ENCODE measurements at regions not wholly inside any gene's neighbourhood (a gene's known extent, or its start where the extent isn't known, plus 50 kb on each side); places are given as distances from the start of the nearest gene placed in this dataset.

DNA sequence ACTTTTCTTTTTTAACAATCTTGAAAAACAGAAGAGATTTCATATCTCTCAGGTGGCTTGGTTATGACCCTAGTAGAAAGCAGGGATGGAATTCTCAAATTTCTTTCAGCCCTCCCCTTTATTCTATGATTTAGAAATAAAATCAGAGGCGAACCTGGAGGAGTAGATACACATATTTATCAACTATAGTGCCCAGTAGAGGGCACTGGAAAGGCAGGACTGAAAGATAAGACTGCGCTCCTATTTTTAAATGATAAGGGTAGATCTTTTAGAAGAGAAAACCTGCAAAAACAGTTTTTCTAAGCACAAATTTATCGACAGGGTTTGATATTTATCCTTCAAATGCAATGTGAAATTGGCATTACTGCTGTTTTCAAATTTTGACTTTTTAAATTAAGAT is 1296.6 kb downstream of the EPHA7 start:
- TF ChIP-seq POLR2AphosphoS5 (IDR thresholded peaks at IDR 0.05), result no peak
- TF ChIP-seq, protein P1, sequence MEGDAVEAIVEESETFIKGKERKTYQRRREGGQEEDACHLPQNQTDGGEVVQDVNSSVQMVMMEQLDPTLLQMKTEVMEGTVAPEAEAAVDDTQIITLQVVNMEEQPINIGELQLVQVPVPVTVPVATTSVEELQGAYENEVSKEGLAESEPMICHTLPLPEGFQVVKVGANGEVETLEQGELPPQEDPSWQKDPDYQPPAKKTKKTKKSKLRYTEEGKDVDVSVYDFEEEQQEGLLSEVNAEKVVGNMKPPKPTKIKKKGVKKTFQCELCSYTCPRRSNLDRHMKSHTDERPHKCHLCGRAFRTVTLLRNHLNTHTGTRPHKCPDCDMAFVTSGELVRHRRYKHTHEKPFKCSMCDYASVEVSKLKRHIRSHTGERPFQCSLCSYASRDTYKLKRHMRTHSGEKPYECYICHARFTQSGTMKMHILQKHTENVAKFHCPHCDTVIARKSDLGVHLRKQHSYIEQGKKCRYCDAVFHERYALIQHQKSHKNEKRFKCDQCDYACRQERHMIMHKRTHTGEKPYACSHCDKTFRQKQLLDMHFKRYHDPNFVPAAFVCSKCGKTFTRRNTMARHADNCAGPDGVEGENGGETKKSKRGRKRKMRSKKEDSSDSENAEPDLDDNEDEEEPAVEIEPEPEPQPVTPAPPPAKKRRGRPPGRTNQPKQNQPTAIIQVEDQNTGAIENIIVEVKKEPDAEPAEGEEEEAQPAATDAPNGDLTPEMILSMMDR (IDR thresholded peaks at IDR 0.05), result no peak
- TF ChIP-seq EP300 (IDR thresholded peaks at IDR 0.05), result no peak

All from upper lobe of left lung (tissue), 4 donors.